ENCODE measurements at regions not wholly inside any gene's neighbourhood (a gene's known extent, or its start where the extent isn't known, plus 50 kb on each side); places are given as distances from the start of the nearest gene placed in this dataset.

DNA sequence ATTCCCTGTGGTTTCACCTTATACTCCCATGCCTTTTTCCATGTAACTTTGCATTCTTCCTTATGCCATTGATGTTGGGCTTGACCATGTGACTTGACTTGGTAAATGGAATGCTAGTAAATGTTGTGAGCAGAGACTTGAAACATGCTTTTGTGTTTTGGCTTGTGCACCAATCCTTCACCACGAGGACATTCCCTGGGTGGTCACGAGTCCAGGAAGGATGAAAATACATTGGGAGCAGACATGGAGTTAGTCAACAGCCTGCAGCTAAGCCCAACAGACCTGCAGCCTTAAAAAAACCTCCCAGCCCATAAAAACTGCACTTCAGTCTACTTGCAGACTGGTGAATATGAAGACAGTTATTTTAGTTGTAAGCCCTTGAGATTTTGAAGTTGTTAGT is 116.5 kb upstream of the SPATS2L start:
- WGBS, 2 donors (ENCODE audit: extremely low coverage in 2 of 2, insufficient read length in 2 of 2, insufficient replicate concordance in 1 of 2) = no CpG with 5 or more reads among the region's 2 CpGs
- no peak overlapping the region for H3K18ac ChIP-seq (ENCODE audit: low read length)
- H2AFZ ChIP-seq (ENCODE audit: low read length) = no peak overlapping the region
- H2BK5ac ChIP-seq (ENCODE audit: low read length) = no peak overlapping the region
- H3K9ac ChIP-seq (ENCODE audit: low read depth, low read length, poor library complexity) = no peak overlapping the region
- H3K79me1 ChIP-seq (ENCODE audit: low read depth, low read length) = no peaks in the 10 kb centered on the region
- H2BK12ac ChIP-seq (ENCODE audit: low read length) = no peak overlapping the region
- no peak overlapping the region for H3K4ac ChIP-seq (ENCODE audit: low read length)
- H3K4me2 ChIP-seq (ENCODE audit: insufficient read depth, low read length, poor library complexity, severe bottlenecking) = no peak overlapping the region
- no peak overlapping the region for H4K91ac ChIP-seq (ENCODE audit: low read depth, low read length, poor library complexity)
- H2BK15ac ChIP-seq (ENCODE audit: low read length) = no peak overlapping the region
- H4K8ac ChIP-seq (ENCODE audit: low read depth, low read length) = no peak overlapping the region
- no peak overlapping the region for H3K27ac ChIP-seq (replicated peaks; ENCODE audit: low read length)
- H3K27me3 ChIP-seq (ENCODE audit: control insufficient read depth in 3 of 3, insufficient read depth in 3 of 3, low read depth in 1 of 3, low read length in 3 of 3) = no peaks in the 10 kb centered on the region
- H3K14ac ChIP-seq (ENCODE audit: low read length) = no peak overlapping the region
- H3K4me1 ChIP-seq (ENCODE audit: control insufficient read depth in 2 of 2, insufficient read depth in 1 of 2, low read depth in 1 of 2, low read length in 2 of 2) = peaks cover 3 to 10% of the 10 kb centered on the region in 2 donors
- H2AK5ac ChIP-seq (ENCODE audit: low read depth, low read length) = no peak overlapping the region
- H3K36me3 ChIP-seq (replicated peaks in 1 of 2; ENCODE audit: control insufficient read depth in 2 of 2, insufficient read depth in 2 of 2, low read length in 2 of 2) = no peaks in the 10 kb centered on the region
- no peaks in the 10 kb centered on the region for H3K9me3 ChIP-seq (replicated peaks in 1 of 2; ENCODE audit: control insufficient read depth in 2 of 2, insufficient read depth in 1 of 2, low read depth in 1 of 2, low read length in 2 of 2)
- H3K4me3 ChIP-seq (ENCODE audit: low read length in 2 of 2) = no peak overlapping the region
- H2BK120ac ChIP-seq (ENCODE audit: low read depth, low read length) = no peak overlapping the region
- no peak overlapping the region for H3K23ac ChIP-seq (ENCODE audit: low read depth, low read length, poor library complexity)
- DNase-seq (ENCODE audit: low spot score) = no peak

GRCh38 chr2:200193331-200193730 is 113.2 kb upstream of the SPATS2L start:
- Histone ChIP-seq H2BK12ac (ENCODE audit: low read length) (no peak overlapping the region), H3K9me3 (replicated peaks in 1 of 2; ENCODE audit: control insufficient read depth in 2 of 2, insufficient read depth in 1 of 2, low read depth in 1 of 2, low read length in 2 of 2) (no peaks in the 10 kb centered on the region), H3K23ac (ENCODE audit: low read depth, low read length, poor library complexity) (no peak overlapping the region), H4K8ac (ENCODE audit: low read depth, low read length) (no peak overlapping the region), H3K18ac (ENCODE audit: low read length) (no peak overlapping the region), H3K36me3 (replicated peaks in 1 of 2; ENCODE audit: control insufficient read depth in 2 of 2, insufficient read depth in 2 of 2, low read length in 2 of 2) (no peaks in the 10 kb centered on the region), H3K79me1 (ENCODE audit: low read depth, low read length) (no peaks in the 10 kb centered on the region), H3K14ac (ENCODE audit: low read length) (no peak overlapping the region), H4K91ac (ENCODE audit: low read depth, low read length, poor library complexity) (no peak overlapping the region), H2BK15ac (ENCODE audit: low read length) (no peak overlapping the region), H2BK5ac (ENCODE audit: low read length) (no peak overlapping the region), H3K9ac (ENCODE audit: low read depth, low read length, poor library complexity) (no peak overlapping the region), H3K27ac (replicated peaks; ENCODE audit: low read length) (no peak overlapping the region), H2AK5ac (ENCODE audit: low read depth, low read length) (no peak overlapping the region), H3K27me3 (ENCODE audit: control insufficient read depth in 3 of 3, insufficient read depth in 3 of 3, low read depth in 1 of 3, low read length in 3 of 3) (no peaks in the 10 kb centered on the region), H3K4me3 (ENCODE audit: low read length in 2 of 2) (no peak overlapping the region), H3K4me2 (ENCODE audit: insufficient read depth, low read length, poor library complexity, severe bottlenecking) (no peak overlapping the region), H3K4ac (ENCODE audit: low read length) (no peak overlapping the region), H2BK120ac (ENCODE audit: low read depth, low read length) (no peak overlapping the region), H2AFZ (ENCODE audit: low read length) (no peak overlapping the region), H3K4me1 (ENCODE audit: control insufficient read depth in 2 of 2, insufficient read depth in 1 of 2, low read depth in 1 of 2, low read length in 2 of 2) (no peaks in the 10 kb centered on the region)
- no CpG with 5 or more reads among the region's 3 CpGs for WGBS, 2 donors (ENCODE audit: extremely low coverage in 2 of 2, insufficient read length in 2 of 2, insufficient replicate concordance in 1 of 2)
- no peak for DNase-seq (ENCODE audit: low spot score)

GRCh38 chr2:200193791-200194190 is 112.7 kb upstream of the SPATS2L start:
- Histone ChIP-seq H2BK5ac (ENCODE audit: low read length) (no peak overlapping the region), H3K4me3 (ENCODE audit: low read length in 2 of 2) (no peak overlapping the region), H2BK15ac (ENCODE audit: low read length) (no peak overlapping the region), H3K9ac (ENCODE audit: low read depth, low read length, poor library complexity) (no peak overlapping the region), H3K9me3 (replicated peaks in 1 of 2; ENCODE audit: control insufficient read depth in 2 of 2, insufficient read depth in 1 of 2, low read depth in 1 of 2, low read length in 2 of 2) (no peaks in the 10 kb centered on the region), H3K36me3 (replicated peaks in 1 of 2; ENCODE audit: control insufficient read depth in 2 of 2, insufficient read depth in 2 of 2, low read length in 2 of 2) (no peaks in the 10 kb centered on the region), H4K91ac (ENCODE audit: low read depth, low read length, poor library complexity) (no peak overlapping the region), H2AFZ (ENCODE audit: low read length) (no peak overlapping the region), H3K4me2 (ENCODE audit: insufficient read depth, low read length, poor library complexity, severe bottlenecking) (no peak overlapping the region), H3K79me1 (ENCODE audit: low read depth, low read length) (no peaks in the 10 kb centered on the region), H2BK12ac (ENCODE audit: low read length) (no peak overlapping the region), H2AK5ac (ENCODE audit: low read depth, low read length) (no peak overlapping the region), H3K4me1 (ENCODE audit: control insufficient read depth in 2 of 2, insufficient read depth in 1 of 2, low read depth in 1 of 2, low read length in 2 of 2) (no peaks in the 10 kb centered on the region), H3K4ac (ENCODE audit: low read length) (no peak overlapping the region), H3K27me3 (ENCODE audit: control insufficient read depth in 3 of 3, insufficient read depth in 3 of 3, low read depth in 1 of 3, low read length in 3 of 3) (no peaks in the 10 kb centered on the region), H3K23ac (ENCODE audit: low read depth, low read length, poor library complexity) (no peak overlapping the region), H3K18ac (ENCODE audit: low read length) (no peak overlapping the region), H2BK120ac (ENCODE audit: low read depth, low read length) (no peak overlapping the region), H3K27ac (replicated peaks; ENCODE audit: low read length) (no peak overlapping the region), H4K8ac (ENCODE audit: low read depth, low read length) (no peak overlapping the region), H3K14ac (ENCODE audit: low read length) (no peak overlapping the region)
- no peak for DNase-seq (ENCODE audit: low spot score)
- no CpG with 5 or more reads among the region's 5 CpGs for WGBS, 2 donors (ENCODE audit: extremely low coverage in 2 of 2, insufficient read length in 2 of 2, insufficient replicate concordance in 1 of 2)

DNA sequence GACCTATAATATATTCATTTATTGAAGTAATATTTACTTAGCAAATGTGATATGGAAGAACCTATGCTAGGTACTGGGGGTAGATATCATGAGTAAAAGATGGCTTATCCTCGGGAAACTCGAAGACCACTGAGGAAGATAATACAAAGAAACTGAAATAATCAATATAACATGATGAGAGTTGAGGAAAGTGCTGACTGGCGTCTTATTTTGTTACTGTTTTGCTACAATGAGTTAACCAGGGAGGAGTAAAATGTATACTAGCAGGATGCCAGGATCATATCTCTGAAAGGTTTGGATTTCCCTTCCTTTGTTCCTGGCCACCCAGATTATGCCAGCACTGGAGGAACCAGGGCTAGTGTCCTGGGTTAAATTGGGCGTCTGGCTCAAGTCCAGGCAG is 111.7 kb upstream of the SPATS2L start:
- DNase-seq (ENCODE audit: low spot score) = no peak
- H3K4me1 ChIP-seq (ENCODE audit: control insufficient read depth in 2 of 2, insufficient read depth in 1 of 2, low read depth in 1 of 2, low read length in 2 of 2) = peaks cover 0 to 3% of the 10 kb centered on the region in 2 donors
- no peak overlapping the region for H3K4ac ChIP-seq (ENCODE audit: low read length)
- no peak overlapping the region for H2BK15ac ChIP-seq (ENCODE audit: low read length)
- H3K27ac ChIP-seq (replicated peaks; ENCODE audit: low read length) = no peak overlapping the region
- no peak overlapping the region for H2AFZ ChIP-seq (ENCODE audit: low read length)
- H3K4me3 ChIP-seq (ENCODE audit: low read length in 2 of 2) = no peak overlapping the region
- H3K23ac ChIP-seq (ENCODE audit: low read depth, low read length, poor library complexity) = no peak overlapping the region
- no peaks in the 10 kb centered on the region for H3K27me3 ChIP-seq (ENCODE audit: control insufficient read depth in 3 of 3, insufficient read depth in 3 of 3, low read depth in 1 of 3, low read length in 3 of 3)
- no peaks in the 10 kb centered on the region for H3K36me3 ChIP-seq (replicated peaks in 1 of 2; ENCODE audit: control insufficient read depth in 2 of 2, insufficient read depth in 2 of 2, low read length in 2 of 2)
- no peak overlapping the region for H3K14ac ChIP-seq (ENCODE audit: low read length)
- H2BK120ac ChIP-seq (ENCODE audit: low read depth, low read length) = no peak overlapping the region
- H2BK5ac ChIP-seq (ENCODE audit: low read length) = no peak overlapping the region
- H3K18ac ChIP-seq (ENCODE audit: low read length) = no peak overlapping the region
- WGBS, 2 donors (ENCODE audit: extremely low coverage in 2 of 2, insufficient read length in 2 of 2, insufficient replicate concordance in 1 of 2) = no CpG with 5 or more reads among the region's 4 CpGs
- H3K4me2 ChIP-seq (ENCODE audit: insufficient read depth, low read length, poor library complexity, severe bottlenecking) = no peak overlapping the region
- H2AK5ac ChIP-seq (ENCODE audit: low read depth, low read length) = no peak overlapping the region
- H4K8ac ChIP-seq (ENCODE audit: low read depth, low read length) = no peak overlapping the region
- no peak overlapping the region for H3K9ac ChIP-seq (ENCODE audit: low read depth, low read length, poor library complexity)
- H3K79me1 ChIP-seq (ENCODE audit: low read depth, low read length) = no peaks in the 10 kb centered on the region
- H3K9me3 ChIP-seq (replicated peaks in 1 of 2; ENCODE audit: control insufficient read depth in 2 of 2, insufficient read depth in 1 of 2, low read depth in 1 of 2, low read length in 2 of 2) = no peaks in the 10 kb centered on the region
- no peak overlapping the region for H4K91ac ChIP-seq (ENCODE audit: low read depth, low read length, poor library complexity)
- H2BK12ac ChIP-seq (ENCODE audit: low read length) = no peak overlapping the region

All from neuronal stem cell (in vitro differentiated cells).